ENCODE measurements at regions not wholly inside any gene's neighbourhood (a gene's known extent, or its start where the extent isn't known, plus 50 kb on each side); places are given as distances from the start of the nearest gene placed in this dataset.

GRCh38 chr14:53360829-53361228 is 207.7 kb upstream of the DDHD1 start:
- no peak overlapping the region for H3K27ac ChIP-seq (ENCODE audit: extremely low read depth, low read depth, low read length)
- H4K20me1 ChIP-seq (replicated peaks; ENCODE audit: control insufficient read depth, insufficient read depth, low read length), result no peaks in the 10 kb centered on the region
- in situ Hi-C loops (cut with MboI) (no loop called here), intact Hi-C loops (cut with micrococcal nuclease) (no loop called here)
- CTCF ChIA-PET (ENCODE audit: low intra/inter-chr PET ratio), result no interaction called here
- no peaks in the 10 kb centered on the region for H3K9me1 ChIP-seq (ENCODE audit: control insufficient read depth, insufficient read depth, low read length)
- no peak overlapping the region for H3K9ac ChIP-seq (ENCODE audit: insufficient read depth in 1 of 2, low read depth in 2 of 2, low read length in 2 of 2)
- no peaks in the 10 kb centered on the region for H3K79me2 ChIP-seq (ENCODE audit: control insufficient read depth, insufficient read depth, low read length)
- TF ChIP-seq ESRRA (IDR thresholded peaks at IDR 0.05; ENCODE audit: borderline replicate concordance, low read depth) (no peak), HNRNPH1 (optimal IDR thresholded peaks at IDR 0.05; ENCODE audit: low read depth, low read length) (no peak), HLTF (IDR thresholded peaks at IDR 0.05) (no peak), TAF1 (IDR thresholded peaks at IDR 0.05; ENCODE audit: control insufficient read depth, extremely low read depth, insufficient read depth, low read length, severe bottlenecking) (no peak), ZBTB26 (CRISPR knock-in tag; IDR thresholded peaks at IDR 0.05) (no peak), ZNF57 (CRISPR knock-in tag; IDR thresholded peaks at IDR 0.05) (no peak), MTA3 (IDR thresholded peaks at IDR 0.05; ENCODE audit: borderline replicate concordance) (no peak), HDGF (IDR thresholded peaks at IDR 0.05) (no peak), ZFX (CRISPR knock-in tag; IDR thresholded peaks at IDR 0.05) (no peak), SRSF9 (IDR thresholded peaks at IDR 0.05; ENCODE audit: borderline replicate concordance, low read depth, low read length) (no peak)
- no TSS peak for BruUV-seq (replicated peaks)
- no peaks in the 10 kb centered on the region for H3K4me1 ChIP-seq (replicated peaks in 1 of 2; ENCODE audit: control insufficient read depth in 2 of 2, insufficient read depth in 2 of 2, low read length in 2 of 2)
- no peak overlapping the region for H3K4me3 ChIP-seq
- H2AFZ ChIP-seq (ENCODE audit: low read depth, low read length), result no peak overlapping the region
- FAIRE-seq, result no peak
- DNase-seq (ENCODE audit: extremely low read depth in 1 of 4, low spot score in 3 of 4), result no peak
- POLR2A ChIA-PET, result no interaction called here
- no peaks in the 10 kb centered on the region for H3K36me3 ChIP-seq (ENCODE audit: control insufficient read depth, insufficient read depth, low read length)
- ATAC-seq, result no peak
- no peaks in the 10 kb centered on the region for H3K27me3 ChIP-seq (ENCODE audit: control insufficient read depth in 2 of 2, insufficient read depth in 2 of 2, low read length in 2 of 2)
- H3K9me3 ChIP-seq (replicated peaks; ENCODE audit: control insufficient read depth, insufficient read depth, low read depth, low read length), result no peaks in the 10 kb centered on the region
- H3K4me2 ChIP-seq (ENCODE audit: insufficient read depth, low read length), result no peak overlapping the region
